Mesenchymal stem cell (in vitro differentiated cells and primary cell): ENCODE measurements at regions not wholly inside any gene's neighbourhood (a gene's known extent, or its start where the extent isn't known, plus 50 kb on each side); places are given as distances from the start of the nearest gene placed in this dataset.
A peak's percentile ranks its signal among the peaks of the same experiment; 100 is the strongest.

Source experiments
- DNase-seq: peaks from one replicate; pipeline ENCODE4 v3.0.0-alpha.2; 2013
- H2AFZ ChIP-seq: one replicate; pipeline ENCODE4 v1.6.1; 2013; ENCODE audit warnings: low read depth, mild to moderate bottlenecking, control low read depth, inconsistent platforms, low read length, moderate library complexity
- H2AK5ac ChIP-seq: 2 replicates; pipeline ENCODE4 v1.6.1; 2013; ENCODE audit warnings: low read length, moderate library complexity, mild to moderate bottlenecking, inconsistent platforms; ENCODE audit not compliant: severe bottlenecking
- H2BK120ac ChIP-seq: one replicate; pipeline ENCODE4 v1.6.1; 2013; ENCODE audit warnings: low read depth, mild to moderate bottlenecking, inconsistent platforms, low read length, moderate library complexity
- H2BK12ac ChIP-seq, 2 experiments: one replicate each; pipeline ENCODE4 v1.6.1; 2013; ENCODE audit warnings: inconsistent platforms in 2 of 2, low read length in 2 of 2, mild to moderate bottlenecking in 2 of 2, moderate library complexity in 2 of 2, control low read depth in 1 of 2
- H2BK15ac ChIP-seq: one replicate; pipeline ENCODE4 v1.6.1; 2013; ENCODE audit warnings: mild to moderate bottlenecking, low read depth, inconsistent platforms; ENCODE audit not compliant: poor library complexity, severe bottlenecking
- H2BK5ac ChIP-seq: 2 replicates; pipeline ENCODE4 v1.6.1; 2013; ENCODE audit warnings: low read depth, mild to moderate bottlenecking, low read length, control low read depth, inconsistent platforms; ENCODE audit not compliant: poor library complexity, severe bottlenecking
- H3K14ac ChIP-seq, 2 experiments: one replicate each; pipeline ENCODE4 v1.6.1; 2013; ENCODE audit warnings: inconsistent platforms in 2 of 2, low read length in 2 of 2, control low read depth in 1 of 2, mild to moderate bottlenecking in 1 of 2, moderate library complexity in 1 of 2
- H3K18ac ChIP-seq, 2 experiments: one replicate each; pipeline ENCODE4 v1.6.1; 2013; ENCODE audit warnings: inconsistent platforms in 2 of 2, low read length in 2 of 2, control low read depth in 1 of 2, low read depth in 1 of 2, mild to moderate bottlenecking in 1 of 2
- H3K23ac ChIP-seq, 2 experiments: one replicate each; pipeline ENCODE4 v1.6.1; 2013; ENCODE audit warnings: inconsistent platforms in 2 of 2, low read length in 2 of 2, mild to moderate bottlenecking in 2 of 2, moderate library complexity in 2 of 2, control low read depth in 1 of 2
- H3K27ac ChIP-seq: 2 replicates; pipeline ENCODE4 v1.5.1; 2013; ENCODE audit warnings: mild to moderate bottlenecking, moderate library complexity, low read length, control low read depth, inconsistent platforms; ENCODE audit not compliant: poor library complexity, severe bottlenecking
- H3K27me3 ChIP-seq, 2 experiments: 2 replicates each; pipeline versions ENCODE4 v1.6.1 to v1.7.0; 2013; ENCODE audit warnings: low read length in 2 of 2, mild to moderate bottlenecking in 2 of 2, moderate library complexity in 2 of 2, control low read depth in 1 of 2, inconsistent platforms in 1 of 2; ENCODE audit not compliant: control insufficient read depth in 1 of 2, insufficient read depth in 1 of 2
- H3K36me3 ChIP-seq, 2 experiments: 2 replicates each; pipeline versions ENCODE4 v1.6.1 to v1.7.0; 2013; ENCODE audit warnings: low read length in 2 of 2, control low read depth in 1 of 2, inconsistent platforms in 1 of 2, low read depth in 1 of 2, mild to moderate bottlenecking in 1 of 2; ENCODE audit not compliant: insufficient read depth in 2 of 2, control insufficient read depth in 1 of 2
- H3K4ac ChIP-seq, 2 experiments: one replicate each; pipeline ENCODE4 v1.6.1; 2013; ENCODE audit warnings: inconsistent platforms in 2 of 2, low read length in 2 of 2, mild to moderate bottlenecking in 2 of 2, moderate library complexity in 2 of 2, control low read depth in 1 of 2, low read depth in 1 of 2
- H3K4me1 ChIP-seq: 2 replicates; pipeline ENCODE4 v1.6.1; 2013; ENCODE audit warnings: low read depth, low read length, control low read depth; ENCODE audit not compliant: control insufficient read depth, insufficient read depth
- H3K4me2 ChIP-seq: 2 replicates; pipeline ENCODE4 v1.6.1; 2013; ENCODE audit warnings: low read length, mild to moderate bottlenecking, inconsistent platforms; ENCODE audit not compliant: poor library complexity, severe bottlenecking
- H3K4me3 ChIP-seq, 2 experiments: 2 replicates each; pipeline versions ENCODE4 v1.5.1 to v1.7.0; 2013; ENCODE audit warnings: low read length in 2 of 2, mild to moderate bottlenecking in 2 of 2, control low read depth in 1 of 2, low read depth in 1 of 2; ENCODE audit not compliant: insufficient read depth in 1 of 2
- H3K79me1 ChIP-seq: replicated peaks from 2 replicates; pipeline ENCODE4 v1.6.1; 2013; ENCODE audit warnings: mild to moderate bottlenecking, control low read depth, low read length, inconsistent platforms; ENCODE audit not compliant: poor library complexity, severe bottlenecking
- H3K9ac ChIP-seq: 2 replicates; pipeline ENCODE4 v1.7.0; 2013; ENCODE audit warnings: mild to moderate bottlenecking, low read length, moderate library complexity
- H3K9me3 ChIP-seq: 2 replicates; pipeline ENCODE4 v1.7.0; 2013; ENCODE audit warnings: mild to moderate bottlenecking, low read length; ENCODE audit not compliant: control insufficient read depth
- H4K8ac ChIP-seq: one replicate; pipeline ENCODE4 v1.6.1; 2013; ENCODE audit warnings: inconsistent platforms, mild to moderate bottlenecking, low read length, moderate library complexity
- H4K91ac ChIP-seq: one replicate; pipeline ENCODE4 v1.6.1; 2013; ENCODE audit warnings: mild to moderate bottlenecking, low read length, inconsistent platforms
- WGBS: methylation state at CpG from one replicate; pipeline ENCODE4 v1.1.7; 2013; ENCODE audit warnings: mixed read lengths; 5-methylcytosine and 5-hydroxymethylcytosine counted together

DNA sequence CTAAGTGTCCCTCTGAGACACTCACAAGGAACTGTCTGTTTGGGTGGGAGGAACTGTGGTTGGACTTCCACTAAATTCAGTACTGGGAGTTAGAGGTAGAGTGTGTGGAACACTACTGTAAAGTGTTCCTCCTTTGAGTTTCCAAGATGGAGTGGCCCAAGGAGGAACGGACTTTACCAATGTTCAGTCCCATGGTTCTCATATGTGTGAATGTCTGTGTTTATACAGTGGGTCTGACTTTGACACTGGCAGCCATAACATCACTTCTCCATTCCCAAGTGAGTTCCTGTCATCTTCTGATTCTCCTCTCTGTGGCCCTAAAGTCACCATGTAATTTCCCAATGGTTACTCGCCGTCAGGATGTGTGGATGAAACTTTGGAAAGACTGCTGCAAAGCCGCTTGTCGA is 136.8 kb upstream of the SERP2 start:
- peak overlapping the region; percentile 71 for H4K91ac ChIP-seq
- H3K18ac ChIP-seq: peak overlapping the region; percentile 80 to 88
- H3K79me1 ChIP-seq: no peaks in the 10 kb centered on the region
- H3K4me2 ChIP-seq: no peak overlapping the region
- no peak overlapping the region for H3K4me3 ChIP-seq
- H2AFZ ChIP-seq: peak overlapping the region; percentile 37
- H3K4me1 ChIP-seq: peaks cover 11% of the 10 kb centered on the region
- no peak for DNase-seq
- no peaks in the 10 kb centered on the region for H3K9me3 ChIP-seq
- WGBS: 88% methylated on average over 5 of the region's 5 CpGs
- peak overlapping the region; percentile 87 for H2BK12ac ChIP-seq
- no peak overlapping the region for H3K27ac ChIP-seq
- no peak overlapping the region for H2BK15ac ChIP-seq
- no peaks in the 10 kb centered on the region for H3K36me3 ChIP-seq
- H2BK120ac ChIP-seq: no peak overlapping the region
- H3K27me3 ChIP-seq: no peaks in the 10 kb centered on the region
- H3K14ac ChIP-seq: peak overlapping the region in 1 of 2 experiments; percentile 87
- peak overlapping the region; percentile 35 for H4K8ac ChIP-seq
- H3K23ac ChIP-seq: no peak overlapping the region
- no peak overlapping the region for H2BK5ac ChIP-seq
- peak overlapping the region; percentile 83 for H2AK5ac ChIP-seq
- peak overlapping the region in 1 of 2 experiments; percentile 38 for H3K4ac ChIP-seq
- H3K9ac ChIP-seq: peak overlapping the region; percentile 36

DNA sequence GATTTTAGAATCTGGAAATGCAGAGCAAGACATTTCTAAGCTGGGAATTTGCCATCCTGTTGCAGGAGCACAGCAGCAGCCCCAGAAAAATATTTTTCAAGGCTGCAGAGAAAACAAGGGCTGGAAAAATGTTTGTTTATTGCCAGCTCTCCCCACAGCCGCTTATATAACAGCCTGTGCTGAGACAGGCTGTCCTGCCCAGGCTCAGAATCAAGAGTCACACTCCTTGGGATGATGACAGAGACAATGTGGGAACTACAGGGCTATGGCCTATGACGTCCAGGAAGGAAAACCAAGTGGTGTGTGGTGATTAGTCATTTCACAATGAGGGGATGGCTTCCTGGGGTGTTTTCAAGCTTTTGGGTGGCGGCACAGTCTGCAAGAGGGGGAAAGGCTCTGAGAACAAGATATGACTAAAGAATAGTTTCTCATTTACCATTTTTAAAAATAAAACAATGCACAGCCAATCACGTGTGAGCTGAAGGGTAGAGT is 136.3 kb upstream of the SERP2 start:
- 0% methylated on average over 2 of the region's 4 CpGs for WGBS
- peak overlapping the region; percentile 35 for H4K8ac ChIP-seq

DNA sequence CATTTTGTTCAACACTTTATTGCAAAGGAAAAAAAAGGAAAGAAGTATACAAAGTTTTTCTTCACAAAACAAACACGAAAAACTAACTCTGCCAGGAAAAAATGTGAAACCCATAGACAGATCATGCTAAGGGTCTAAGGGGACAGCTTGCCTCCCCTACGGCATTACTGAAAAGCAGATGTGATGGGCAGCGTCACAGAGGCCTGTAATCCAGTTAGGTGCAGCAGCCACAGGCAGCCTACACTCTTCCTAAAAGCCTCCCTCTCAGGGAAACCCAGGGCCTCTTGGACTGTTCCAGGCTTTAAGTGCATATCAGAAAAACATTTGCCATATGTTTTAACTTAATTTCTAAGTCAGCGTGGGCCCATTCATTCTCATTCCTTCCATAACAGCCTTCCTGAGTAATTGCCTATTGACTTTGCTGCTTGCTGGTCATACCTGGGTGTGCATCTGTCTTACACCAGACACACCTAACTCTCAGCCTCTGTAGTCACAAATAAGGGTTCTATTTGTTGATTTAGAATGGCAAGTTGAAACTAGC is 135.7 kb upstream of the SERP2 start:
- H3K4me2 ChIP-seq: no peak overlapping the region
- no peak overlapping the region for H4K91ac ChIP-seq
- H3K9ac ChIP-seq: peak overlapping the region; percentile 59
- H2AFZ ChIP-seq: no peak overlapping the region
- no peak overlapping the region for H3K4ac ChIP-seq
- H3K14ac ChIP-seq: no peak overlapping the region
- no peaks in the 10 kb centered on the region for H3K9me3 ChIP-seq
- H3K27ac ChIP-seq: no peak overlapping the region
- no peak overlapping the region for H2AK5ac ChIP-seq
- peak; percentile 80 for DNase-seq
- H3K4me3 ChIP-seq: no peak overlapping the region
- no peaks in the 10 kb centered on the region for H3K36me3 ChIP-seq
- peak overlapping the region; percentile 53 to 89 for H2BK12ac ChIP-seq
- no peak overlapping the region for H2BK15ac ChIP-seq
- no peak overlapping the region for H2BK5ac ChIP-seq
- H2BK120ac ChIP-seq: no peak overlapping the region
- peaks cover 7% of the 10 kb centered on the region for H3K4me1 ChIP-seq
- WGBS: 49% methylated on average over 4 of the region's 4 CpGs
- H3K27me3 ChIP-seq: no peaks in the 10 kb centered on the region
- no peaks in the 10 kb centered on the region for H3K79me1 ChIP-seq
- no peak overlapping the region for H3K23ac ChIP-seq
- peak overlapping the region; percentile 41 for H4K8ac ChIP-seq
- H3K18ac ChIP-seq: peak overlapping the region; percentile 50 to 90

More for the DNA sequence above, 136.3 kb upstream of the SERP2 start:
- Histone ChIP-seq H3K27ac (no peak overlapping the region), H3K4me2 (no peak overlapping the region), H3K23ac (no peak overlapping the region), H2BK12ac (peak overlapping the region; percentile 19 to 70), H3K9ac (peak overlapping the region; percentile 59), H3K4me1 (peaks cover 9% of the 10 kb centered on the region), H3K4ac (peak overlapping the region in 1 of 2 experiments; percentile 38), H2AFZ (no peak overlapping the region), H3K18ac (peak overlapping the region; percentile 68 to 88), H3K36me3 (no peaks in the 10 kb centered on the region), H4K91ac (no peak overlapping the region), H3K9me3 (no peaks in the 10 kb centered on the region), H3K79me1 (no peaks in the 10 kb centered on the region), H3K14ac (no peak overlapping the region), H2AK5ac (no peak overlapping the region), H3K27me3 (no peaks in the 10 kb centered on the region), H2BK5ac (no peak overlapping the region), H2BK15ac (no peak overlapping the region), H2BK120ac (no peak overlapping the region), H3K4me3 (no peak overlapping the region)
- DNase-seq: peak; percentile 99

DNA sequence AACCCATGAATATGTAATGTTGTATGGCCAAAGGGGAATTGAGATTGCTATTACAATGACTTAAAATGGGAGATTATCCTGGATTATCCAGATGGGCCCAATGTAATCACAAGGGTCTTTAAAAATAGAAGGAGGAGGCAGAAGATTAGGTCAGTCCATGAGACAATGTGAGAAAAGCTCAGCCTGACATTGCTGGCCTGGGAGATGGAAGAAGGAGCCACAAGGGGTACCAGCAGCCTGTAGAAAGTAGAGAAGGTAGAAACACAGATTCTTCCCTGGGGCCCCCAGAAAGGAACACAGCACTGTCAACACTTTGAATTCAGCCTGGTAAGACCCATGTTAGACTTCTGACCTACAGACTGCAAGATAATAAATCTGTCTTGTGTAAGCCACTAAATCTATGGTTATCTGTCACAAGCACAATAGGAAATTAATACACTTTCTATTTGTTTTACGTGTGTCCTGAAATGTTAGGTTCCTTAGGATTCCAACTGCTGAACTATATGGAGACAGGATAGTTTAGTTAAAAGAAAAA is 132.9 kb upstream of the SERP2 start:
- no peaks in the 10 kb centered on the region for H3K27me3 ChIP-seq
- no peak overlapping the region for H2BK12ac ChIP-seq
- no peak overlapping the region for H3K4ac ChIP-seq

More for the DNA sequence above, 132.9 kb upstream of the SERP2 start:
- Histone ChIP-seq H3K4me3 (no peak overlapping the region), H3K4me2 (no peak overlapping the region), H3K27ac (no peak overlapping the region), H2BK5ac (no peak overlapping the region), H2BK15ac (no peak overlapping the region), H2AFZ (no peak overlapping the region), H4K91ac (no peak overlapping the region), H4K8ac (no peak overlapping the region), H3K18ac (no peak overlapping the region), H2AK5ac (no peak overlapping the region), H3K14ac (no peak overlapping the region), H3K23ac (no peak overlapping the region), H3K9ac (no peak overlapping the region), H2BK120ac (no peak overlapping the region), H3K36me3 (no peaks in the 10 kb centered on the region), H3K4me1 (peaks cover 13% of the 10 kb centered on the region), H3K9me3 (no peaks in the 10 kb centered on the region), H3K79me1 (no peaks in the 10 kb centered on the region)
- WGBS: 100% methylated on average over 1 of the region's 1 CpG
- no peak for DNase-seq
